Tibial nerve (tissue), 4 donors: ENCODE measurements at regions not wholly inside any gene's neighbourhood (a gene's known extent, or its start where the extent isn't known, plus 50 kb on each side); places are given as distances from the start of the nearest gene placed in this dataset.

Experiments used
- EP300 ChIP-seq, 2 donors: sonication (generic); formaldehyde crosslinking; IDR thresholded peaks; one replicate each; pipeline ENCODE4 v1.6.1; 2017; ENCODE audit warnings: antibody characterized with exemption in 2 of 2, mild to moderate bottlenecking in 1 of 2
- POLR2A ChIP-seq, 2 donors: fragments of 450-650 bp; IDR thresholded peaks; one replicate each; pipeline ENCODE4 v1.6.1; 2017; ENCODE audit warnings: antibody characterized with exemption in 2 of 2, mild to moderate bottlenecking in 2 of 2, moderate library complexity in 2 of 2
- TF ChIP-seq, protein P1 (sequence below), 5 experiments: fragments of 200-600 bp in 3 of 5; fragments of 450-650 bp in 2 of 5; sonication (generic) in 3 of 5; IDR thresholded peaks; one replicate each; pipeline ENCODE4 v1.5.1; 2016 to 2019; ENCODE audit warnings: antibody characterized with exemption in 5 of 5, mild to moderate bottlenecking in 3 of 5, moderate library complexity in 2 of 5

DNA sequence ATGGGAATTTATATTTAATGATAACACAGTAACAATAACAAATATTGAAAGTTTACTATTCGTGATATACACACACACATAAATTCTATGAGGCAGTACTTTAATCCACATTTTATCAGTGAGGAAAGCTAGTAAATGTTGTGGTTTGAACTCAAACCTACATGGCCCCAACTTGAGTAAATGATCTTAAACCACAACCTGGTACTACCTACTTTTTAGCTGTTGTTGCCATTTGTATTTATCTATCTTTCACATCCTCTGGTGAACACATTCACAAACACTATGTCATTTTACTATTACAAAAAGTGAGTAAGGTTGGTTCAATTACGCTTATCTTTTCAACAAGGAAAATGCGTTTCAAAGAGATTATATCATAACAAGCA lies 186.1 kb downstream of the SMC2 start:
- TF ChIP-seq, protein P1, sequence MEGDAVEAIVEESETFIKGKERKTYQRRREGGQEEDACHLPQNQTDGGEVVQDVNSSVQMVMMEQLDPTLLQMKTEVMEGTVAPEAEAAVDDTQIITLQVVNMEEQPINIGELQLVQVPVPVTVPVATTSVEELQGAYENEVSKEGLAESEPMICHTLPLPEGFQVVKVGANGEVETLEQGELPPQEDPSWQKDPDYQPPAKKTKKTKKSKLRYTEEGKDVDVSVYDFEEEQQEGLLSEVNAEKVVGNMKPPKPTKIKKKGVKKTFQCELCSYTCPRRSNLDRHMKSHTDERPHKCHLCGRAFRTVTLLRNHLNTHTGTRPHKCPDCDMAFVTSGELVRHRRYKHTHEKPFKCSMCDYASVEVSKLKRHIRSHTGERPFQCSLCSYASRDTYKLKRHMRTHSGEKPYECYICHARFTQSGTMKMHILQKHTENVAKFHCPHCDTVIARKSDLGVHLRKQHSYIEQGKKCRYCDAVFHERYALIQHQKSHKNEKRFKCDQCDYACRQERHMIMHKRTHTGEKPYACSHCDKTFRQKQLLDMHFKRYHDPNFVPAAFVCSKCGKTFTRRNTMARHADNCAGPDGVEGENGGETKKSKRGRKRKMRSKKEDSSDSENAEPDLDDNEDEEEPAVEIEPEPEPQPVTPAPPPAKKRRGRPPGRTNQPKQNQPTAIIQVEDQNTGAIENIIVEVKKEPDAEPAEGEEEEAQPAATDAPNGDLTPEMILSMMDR (IDR thresholded peaks at IDR 0.05) = no peak
- no peak for TF ChIP-seq EP300 (IDR thresholded peaks at IDR 0.05)
- TF ChIP-seq POLR2A (IDR thresholded peaks at IDR 0.05) = no peak
